ENCODE measurements at regions not wholly inside any gene's neighbourhood (a gene's known extent, or its start where the extent isn't known, plus 50 kb on each side); places are given as distances from the start of the nearest gene placed in this dataset.

DNA sequence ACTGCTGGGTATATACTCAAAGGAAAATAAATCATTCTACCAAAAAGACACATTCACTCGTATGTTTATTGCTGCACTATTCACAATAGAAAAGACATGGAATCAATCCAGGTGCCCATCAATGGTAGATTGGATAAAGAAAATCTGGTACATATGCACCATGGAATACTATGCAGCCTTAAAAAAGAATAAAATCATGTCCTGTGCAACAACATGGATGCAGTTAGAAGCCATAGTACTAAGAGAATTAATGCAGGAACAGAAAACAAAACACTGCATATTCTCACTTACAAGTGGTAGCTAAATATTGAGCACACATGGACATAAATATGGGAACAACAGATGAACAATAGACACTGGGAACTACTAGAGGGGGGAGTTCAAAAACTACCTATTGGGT lies 96.3 kb downstream of the FAM76B start:
- Mint-ChIP-seq H3K27ac (no peak overlapping the region), H3K27me3 (no peaks in the 10 kb centered on the region), H3K9me3 (ENCODE audit: insufficient read depth) (no peaks in the 10 kb centered on the region), H3K4me3 (no peak overlapping the region), H3K4me1 (peaks cover 28% of the 10 kb centered on the region)
- Histone ChIP-seq H3K27me3 (replicated peaks in 1 of 4; ENCODE audit: control extremely low read depth in 1 of 4, control insufficient read depth in 3 of 4, insufficient read depth in 4 of 4, low read length in 3 of 4) (no peaks in the 10 kb centered on the region), H3K27ac (ENCODE audit: low read length in 2 of 2) (no peak overlapping the region), H2AFZ (ENCODE audit: insufficient read depth, low read depth, low read length, poor library complexity, severe bottlenecking) (no peak overlapping the region), H3K4me3 (ENCODE audit: control extremely low read depth in 1 of 5, extremely low read depth in 1 of 5, insufficient read depth in 1 of 5, low read depth in 2 of 5, low read length in 4 of 5) (no peak overlapping the region), H3K36me3 (replicated peaks in 1 of 2; ENCODE audit: control extremely low read depth in 1 of 2, control insufficient read depth in 1 of 2, extremely low read depth in 1 of 2, insufficient read depth in 2 of 2, low read length in 1 of 2) (no peaks in the 10 kb centered on the region), H3K4me1 (ENCODE audit: control insufficient read depth in 2 of 2, insufficient read depth in 2 of 2, low read length in 2 of 2) (peaks cover 37 to 39% of the 10 kb centered on the region in 2 donors), H3K79me2 (ENCODE audit: control insufficient read depth, insufficient read depth, low read length) (no peaks in the 10 kb centered on the region), H3K9ac (ENCODE audit: low read length) (no peak overlapping the region), H3K9me3 (ENCODE audit: control extremely low read depth in 1 of 3, control insufficient read depth in 2 of 3, insufficient read depth in 1 of 3, low read length in 2 of 3) (no peaks in the 10 kb centered on the region), H3K4me2 (replicated peaks; ENCODE audit: low read depth, low read length, poor library complexity, severe bottlenecking) (no peak overlapping the region), H4K20me1 (ENCODE audit: control insufficient read depth, insufficient read depth, low read length, poor library complexity, severe bottlenecking) (no peaks in the 10 kb centered on the region)
- TF ChIP-seq, protein P1, sequence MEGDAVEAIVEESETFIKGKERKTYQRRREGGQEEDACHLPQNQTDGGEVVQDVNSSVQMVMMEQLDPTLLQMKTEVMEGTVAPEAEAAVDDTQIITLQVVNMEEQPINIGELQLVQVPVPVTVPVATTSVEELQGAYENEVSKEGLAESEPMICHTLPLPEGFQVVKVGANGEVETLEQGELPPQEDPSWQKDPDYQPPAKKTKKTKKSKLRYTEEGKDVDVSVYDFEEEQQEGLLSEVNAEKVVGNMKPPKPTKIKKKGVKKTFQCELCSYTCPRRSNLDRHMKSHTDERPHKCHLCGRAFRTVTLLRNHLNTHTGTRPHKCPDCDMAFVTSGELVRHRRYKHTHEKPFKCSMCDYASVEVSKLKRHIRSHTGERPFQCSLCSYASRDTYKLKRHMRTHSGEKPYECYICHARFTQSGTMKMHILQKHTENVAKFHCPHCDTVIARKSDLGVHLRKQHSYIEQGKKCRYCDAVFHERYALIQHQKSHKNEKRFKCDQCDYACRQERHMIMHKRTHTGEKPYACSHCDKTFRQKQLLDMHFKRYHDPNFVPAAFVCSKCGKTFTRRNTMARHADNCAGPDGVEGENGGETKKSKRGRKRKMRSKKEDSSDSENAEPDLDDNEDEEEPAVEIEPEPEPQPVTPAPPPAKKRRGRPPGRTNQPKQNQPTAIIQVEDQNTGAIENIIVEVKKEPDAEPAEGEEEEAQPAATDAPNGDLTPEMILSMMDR (IDR thresholded peaks at IDR 0.05) = no peak
- TF ChIP-seq EZH2 (IDR thresholded peaks at IDR 0.05; ENCODE audit: borderline replicate concordance, insufficient read depth, low read depth, low read length, poor library complexity, severe bottlenecking) = no peak
- intact Hi-C loops (cut with micrococcal nuclease) = loop anchor here (2.0 to 5.0 kb wide), 2 partner anchors 22 to 51 kb away; no protein-coding TSS in a partner anchor
- ATAC-seq (ENCODE audit: low read depth) (no peak), DNase-seq (no peak)
- ChIA-PET POLR2A (interaction anchor here (0.6 to 2.0 kb wide), 2 partner anchors 61 to 461 kb away, joined by 3 to 8 read pairs; no protein-coding TSS in a partner anchor), CTCF (interaction anchor here (1.1 to 3.9 kb wide), 11 partner anchors 12 to 541 kb away, joined by 3 to 38 read pairs (median 4); partner anchors contain the start of gene SESN3)
- WGBS (ENCODE audit: insufficient coverage) = no CpG with 5 or more reads among the region's 1 CpG

DNA sequence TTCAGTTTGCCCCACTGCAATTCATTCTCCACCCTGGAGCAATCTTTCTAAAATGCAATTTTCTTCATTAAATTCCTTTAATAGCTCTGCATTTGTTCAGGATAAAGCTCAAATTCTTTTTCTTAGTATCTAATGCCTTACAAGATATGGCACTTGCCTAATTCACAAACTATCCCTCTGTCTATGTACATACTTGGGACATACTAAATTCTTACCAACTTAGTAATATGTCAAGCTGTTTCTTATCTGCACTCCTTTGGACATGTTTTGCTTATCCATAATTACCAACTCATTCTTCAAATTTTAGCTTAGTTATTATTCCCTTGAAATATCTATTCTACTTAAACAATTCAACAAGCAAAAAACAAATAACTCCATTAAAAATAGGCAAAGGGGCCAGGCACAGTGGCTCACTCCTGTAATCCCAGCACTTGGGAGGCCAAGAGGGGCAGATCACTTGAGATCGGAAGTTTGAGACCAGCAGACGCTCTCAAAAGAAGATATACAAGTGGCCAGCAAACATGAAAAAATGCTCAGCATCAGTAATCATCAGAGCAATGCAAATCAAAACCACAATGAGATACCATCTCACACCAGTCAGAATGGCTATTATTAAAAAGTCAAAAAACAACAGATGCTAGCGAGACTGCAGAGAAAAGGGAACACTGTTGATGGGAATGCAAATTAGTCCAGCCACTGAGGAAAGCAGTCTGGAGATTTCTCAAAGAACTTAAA lies 96.9 kb downstream of the FAM76B start:
- no peaks in the 10 kb centered on the region for H3K27me3 Mint-ChIP-seq
- Histone ChIP-seq H3K27ac (ENCODE audit: low read length in 2 of 2) (no peak overlapping the region), H3K9me3 (ENCODE audit: control extremely low read depth in 1 of 3, control insufficient read depth in 2 of 3, insufficient read depth in 1 of 3, low read length in 2 of 3) (no peaks in the 10 kb centered on the region), H3K4me1 (ENCODE audit: control insufficient read depth in 2 of 2, insufficient read depth in 2 of 2, low read length in 2 of 2) (peaks cover 31 to 33% of the 10 kb centered on the region in 2 donors), H4K20me1 (ENCODE audit: control insufficient read depth, insufficient read depth, low read length, poor library complexity, severe bottlenecking) (no peaks in the 10 kb centered on the region), H3K27me3 (replicated peaks in 1 of 4; ENCODE audit: control extremely low read depth in 1 of 4, control insufficient read depth in 3 of 4, insufficient read depth in 4 of 4, low read length in 3 of 4) (no peaks in the 10 kb centered on the region), H2AFZ (ENCODE audit: insufficient read depth, low read depth, low read length, poor library complexity, severe bottlenecking) (no peak overlapping the region), H3K4me3 (ENCODE audit: control extremely low read depth in 1 of 5, extremely low read depth in 1 of 5, insufficient read depth in 1 of 5, low read depth in 2 of 5, low read length in 4 of 5) (peak overlapping the region in 1 of 5 experiments; percentile 21), H3K79me2 (ENCODE audit: control insufficient read depth, insufficient read depth, low read length) (no peaks in the 10 kb centered on the region), H3K9ac (ENCODE audit: low read length) (peak overlapping the region; percentile 2), H3K4me2 (replicated peaks; ENCODE audit: low read depth, low read length, poor library complexity, severe bottlenecking) (peak overlapping the region; percentile 42), H3K36me3 (replicated peaks in 1 of 2; ENCODE audit: control extremely low read depth in 1 of 2, control insufficient read depth in 1 of 2, extremely low read depth in 1 of 2, insufficient read depth in 2 of 2, low read length in 1 of 2) (no peaks in the 10 kb centered on the region)
- WGBS (ENCODE audit: insufficient coverage) = 14% methylated on average over 2 of the region's 3 CpGs
- TF ChIP-seq, protein P1 (IDR thresholded peaks at IDR 0.05) = no peak
- no peak for TF ChIP-seq EZH2 (IDR thresholded peaks at IDR 0.05; ENCODE audit: borderline replicate concordance, insufficient read depth, low read depth, low read length, poor library complexity, severe bottlenecking)
- ChIA-PET CTCF (interaction anchor here (1.4 to 3.9 kb wide), 10 partner anchors 10 to 541 kb away, joined by 3 to 20 read pairs (median 4); partner anchors contain the start of gene SESN3), POLR2A (interaction anchor here (0.5 to 2.0 kb wide), 3 partner anchors 461 to 477 kb away, joined by 5 to 8 read pairs (median 7); partner anchors contain the start of gene SESN3)
- H3K9me3 Mint-ChIP-seq (ENCODE audit: insufficient read depth) = no peaks in the 10 kb centered on the region
- H3K27ac Mint-ChIP-seq = no peak overlapping the region
- intact Hi-C loops (cut with micrococcal nuclease) = loop anchor here (2.0 to 5.0 kb wide), 2 partner anchors 22 to 50 kb away; no protein-coding TSS in a partner anchor
- H3K4me1 Mint-ChIP-seq = peaks cover 22% of the 10 kb centered on the region
- H3K4me3 Mint-ChIP-seq = no peak overlapping the region
- DNase-seq (peak; percentile 33), ATAC-seq (ENCODE audit: low read depth) (peak; percentile 59)

Measured in B cell (primary cell).